NCI-H524 treated with DMSO at 0.1 percent for 48 hours (cell line): ENCODE measurements at regions not wholly inside any gene's neighbourhood (a gene's known extent, or its start where the extent isn't known, plus 50 kb on each side); places are given as distances from the start of the nearest gene placed in this dataset.
"Not testable (repeated sequence)": the region's sequence is repeated elsewhere in the genome, so short reads cannot be mapped to it uniquely, and the experiment has no call there.

Experiments used
- DNase-seq: peaks from one replicate; lab custom pipeline; 2025; lab: John Stamatoyannopoulos, UW

DNA sequence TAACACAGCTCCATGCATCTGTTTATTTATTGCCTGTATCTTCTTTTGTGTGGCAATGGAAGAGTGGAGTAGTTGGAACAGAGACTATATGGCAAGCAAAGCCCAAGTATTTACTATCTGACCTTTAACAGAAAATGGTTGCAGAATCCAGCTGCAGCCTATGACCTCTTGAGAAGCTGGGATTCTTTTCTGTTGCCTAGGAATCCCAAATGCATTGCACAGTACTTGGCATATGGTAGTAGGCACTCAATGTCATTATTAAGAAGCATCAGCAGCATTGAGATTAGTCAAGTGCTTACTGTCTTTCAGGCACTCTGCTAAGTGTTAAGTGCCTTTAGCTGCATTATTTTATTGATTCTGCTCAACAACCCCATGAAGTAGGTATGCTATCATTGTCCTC lies 331.6 kb downstream of the CCDC85A start:
- DNase-seq, result peak; percentile 98

DNA sequence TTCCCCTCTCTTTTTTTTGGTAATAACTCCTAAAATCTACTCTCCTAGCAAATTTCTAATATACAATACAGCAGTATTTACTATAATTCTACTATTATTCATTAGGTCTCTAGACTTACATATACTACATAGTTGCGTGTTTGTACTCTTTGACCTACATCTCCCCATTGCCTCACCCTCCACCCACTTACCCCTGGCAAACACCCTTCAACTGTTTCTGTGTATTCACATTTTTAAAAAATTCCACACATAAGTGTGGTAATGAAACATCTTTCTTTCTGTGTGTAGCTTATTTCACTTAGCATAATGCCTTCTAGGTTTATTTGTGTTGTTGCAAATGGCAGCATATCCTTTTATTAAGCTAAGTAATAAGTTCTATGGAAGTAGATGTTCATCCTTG lies 336.0 kb downstream of the CCDC85A start:
- no peak for DNase-seq

DNA sequence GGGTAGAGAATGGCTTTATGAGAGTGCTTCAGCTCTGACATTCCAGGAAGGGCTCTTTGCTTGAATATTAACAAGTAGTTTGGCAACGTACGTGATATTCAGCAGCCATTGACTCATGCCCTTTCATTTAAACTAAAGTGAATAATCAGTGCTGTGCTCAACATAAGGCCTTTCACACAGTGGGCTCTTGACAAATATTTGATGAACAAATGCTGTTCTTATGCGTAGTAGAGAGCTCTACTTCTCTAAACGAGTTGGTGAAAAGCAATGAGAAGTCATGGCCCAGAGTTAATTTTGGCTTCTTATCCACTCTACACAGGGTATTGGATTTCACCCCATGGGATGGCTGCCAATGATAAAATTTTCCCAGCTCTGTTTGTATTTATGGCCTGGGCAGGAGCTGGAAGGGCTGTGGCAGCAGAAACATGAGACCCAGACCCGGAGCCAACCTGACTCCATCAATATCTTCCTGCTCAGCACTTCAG lies 338.9 kb downstream of the CCDC85A start:
- peak; percentile 62 for DNase-seq

DNA sequence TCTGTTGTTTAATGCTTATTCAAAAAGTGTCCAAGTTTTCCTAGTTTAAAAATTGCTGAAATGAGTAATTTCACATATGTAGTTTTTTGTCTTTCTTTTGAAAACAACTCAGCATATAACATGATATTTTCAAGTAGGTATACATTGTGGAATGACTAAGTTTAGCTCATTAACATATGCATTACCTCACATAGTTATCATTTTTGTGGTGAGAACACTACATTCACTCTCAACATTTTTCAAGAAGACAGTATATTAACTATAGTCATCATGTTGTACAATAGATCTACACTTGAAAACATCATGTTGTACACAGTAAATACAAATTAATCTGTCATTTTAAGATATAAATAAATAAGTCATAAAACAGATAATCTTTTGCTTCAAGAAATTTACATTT lies 340.0 kb downstream of the CCDC85A start:
- DNase-seq, result no peak

DNA sequence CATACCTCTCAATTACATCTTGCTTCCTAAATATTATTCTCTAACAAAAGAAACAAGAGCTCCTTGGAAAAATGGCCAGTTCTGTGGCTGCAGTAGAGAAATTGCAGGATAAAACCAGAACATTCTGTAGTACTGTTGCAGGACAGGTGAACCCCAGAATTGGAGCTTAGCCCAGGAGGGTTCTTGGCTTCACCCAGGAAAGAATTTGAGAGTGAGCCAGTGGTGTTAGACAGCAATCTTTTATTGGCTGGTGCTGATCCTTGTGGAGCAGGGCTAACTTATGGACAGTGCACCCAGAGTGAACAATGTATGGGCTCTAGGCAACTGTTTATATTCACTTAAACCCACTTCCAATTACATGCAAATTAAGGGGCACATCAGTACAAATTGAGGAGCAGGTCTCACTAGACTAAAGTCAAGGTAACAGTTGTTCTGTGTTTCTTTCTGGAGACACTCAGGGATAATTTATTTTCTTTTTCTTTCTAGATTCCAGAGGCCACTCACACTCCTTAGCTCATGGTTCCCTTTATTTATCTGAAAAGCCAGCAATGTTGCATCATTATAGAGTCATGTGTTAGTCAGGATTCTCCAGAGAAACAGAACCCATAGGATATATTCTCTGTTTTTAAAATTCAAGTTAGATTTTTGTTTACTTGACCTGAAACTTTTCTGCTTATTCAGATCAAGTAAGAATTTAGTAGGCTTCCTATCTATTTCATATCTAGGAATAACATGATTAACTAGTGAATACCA lies 348.1 kb downstream of the CCDC85A start:
- DNase-seq, result peak; percentile 4

DNA sequence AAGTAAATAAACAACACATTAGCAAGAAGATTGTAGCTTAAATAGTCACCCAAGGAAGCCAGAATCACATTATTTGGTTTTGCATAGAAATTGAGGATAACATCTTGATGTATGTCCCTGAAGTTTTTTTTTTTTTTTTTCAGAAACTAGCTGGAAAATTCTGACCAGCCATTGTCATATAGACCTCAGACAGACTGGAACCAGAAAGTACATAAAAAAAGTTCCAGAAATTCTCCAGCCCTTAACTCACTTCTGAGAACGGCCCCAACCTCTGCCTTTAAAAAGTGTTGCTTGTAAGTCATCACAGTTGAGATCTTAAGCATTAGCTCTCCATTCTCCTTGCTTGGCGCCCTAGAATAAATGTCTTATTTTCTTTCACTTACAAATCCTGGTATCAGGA lies 350.5 kb downstream of the CCDC85A start:
- no peak for DNase-seq

DNA sequence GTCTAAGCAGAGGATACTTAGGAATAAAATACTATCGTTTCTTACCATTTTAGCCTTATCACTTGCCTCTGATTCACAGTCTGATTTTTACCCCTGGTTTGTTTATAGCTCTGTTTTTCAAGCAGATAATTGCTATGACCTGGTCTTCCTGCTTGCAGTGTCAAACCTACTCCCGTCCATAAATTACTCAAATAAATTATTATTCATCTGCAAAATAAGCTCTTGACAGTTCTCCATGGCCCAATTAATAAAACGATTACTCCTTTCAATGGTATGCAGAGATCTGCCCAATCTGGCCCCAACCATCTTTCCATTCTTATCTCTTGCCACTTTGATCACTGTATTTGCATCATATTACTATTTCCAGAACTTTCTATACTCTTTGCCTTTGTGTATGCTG lies 354.0 kb downstream of the CCDC85A start:
- DNase-seq, result no peak

DNA sequence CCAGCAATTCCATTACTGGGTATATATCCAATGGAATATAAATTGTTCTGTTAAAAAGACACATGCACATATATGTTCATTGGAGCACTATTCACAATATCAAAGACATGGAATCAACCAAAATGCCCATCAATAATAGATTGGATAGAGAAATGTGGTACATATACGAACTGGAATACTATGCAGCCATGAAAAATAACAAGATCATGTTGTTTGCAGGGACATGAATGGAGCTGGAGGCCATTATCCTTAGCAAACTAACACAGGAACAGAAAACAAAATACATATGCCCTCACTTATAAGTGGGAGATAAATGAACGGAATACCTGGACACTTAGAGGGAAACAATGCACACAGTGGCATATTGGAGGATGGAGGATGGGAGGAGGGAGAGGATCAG lies 355.8 kb downstream of the CCDC85A start:
- no peak for DNase-seq

DNA sequence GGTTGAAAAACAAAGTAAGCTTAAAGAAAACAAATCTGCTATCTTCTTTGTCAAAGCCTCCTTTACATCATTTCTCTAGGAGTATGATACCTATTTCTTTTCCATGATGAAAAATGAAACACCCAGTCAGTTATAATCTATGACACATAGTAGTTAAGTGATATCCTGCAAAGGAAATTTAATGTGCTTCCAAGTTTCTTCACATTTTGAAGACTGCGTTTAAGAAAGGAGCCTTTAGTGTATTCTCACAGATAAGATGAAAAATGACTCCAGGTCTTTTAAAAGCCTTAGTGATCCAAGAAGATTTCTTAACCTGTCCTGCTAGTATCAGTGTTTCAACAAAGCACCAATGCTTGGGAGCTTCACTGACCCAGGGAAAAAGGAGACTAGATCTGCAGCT lies 356.7 kb downstream of the CCDC85A start:
- DNase-seq, result no peak

DNA sequence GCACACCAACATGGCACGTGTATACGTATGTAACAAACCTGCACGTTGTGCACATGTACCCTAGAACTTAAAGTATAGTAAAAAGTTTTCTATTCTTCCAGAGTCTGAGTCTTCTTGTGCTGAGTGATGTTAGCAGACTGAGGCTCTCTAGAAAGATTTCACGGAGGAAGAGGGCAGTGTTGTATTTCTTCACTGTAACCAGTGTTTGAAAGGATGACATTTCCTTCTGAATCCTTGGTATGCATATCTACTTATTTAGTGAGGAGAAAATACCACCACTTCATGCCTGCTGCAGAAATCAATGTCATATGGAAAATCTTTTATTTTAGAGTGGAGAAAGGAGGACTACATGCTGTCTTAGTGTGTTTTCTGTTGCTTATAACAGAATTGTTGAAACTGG lies 357.1 kb downstream of the CCDC85A start:
- DNase-seq, result no peak

DNA sequence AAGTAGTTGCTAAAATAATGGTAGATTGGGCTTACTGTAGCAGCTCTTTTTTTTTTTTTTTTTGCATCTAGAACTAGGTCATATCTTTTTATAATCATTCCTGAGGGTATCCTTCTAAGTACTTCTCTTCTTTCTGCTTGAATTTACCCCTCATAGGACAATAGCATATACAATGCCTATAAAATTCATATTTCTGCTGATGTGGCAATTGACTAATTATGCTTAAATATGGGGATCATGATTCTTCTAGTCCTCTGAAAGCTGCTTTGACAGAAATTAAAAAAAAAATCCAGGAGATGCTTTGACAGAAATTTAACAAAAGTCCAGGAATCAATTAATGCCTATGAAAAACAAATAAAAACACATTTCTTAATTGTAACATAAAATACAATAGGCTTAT lies 358.4 kb downstream of the CCDC85A start:
- no peak for DNase-seq

DNA sequence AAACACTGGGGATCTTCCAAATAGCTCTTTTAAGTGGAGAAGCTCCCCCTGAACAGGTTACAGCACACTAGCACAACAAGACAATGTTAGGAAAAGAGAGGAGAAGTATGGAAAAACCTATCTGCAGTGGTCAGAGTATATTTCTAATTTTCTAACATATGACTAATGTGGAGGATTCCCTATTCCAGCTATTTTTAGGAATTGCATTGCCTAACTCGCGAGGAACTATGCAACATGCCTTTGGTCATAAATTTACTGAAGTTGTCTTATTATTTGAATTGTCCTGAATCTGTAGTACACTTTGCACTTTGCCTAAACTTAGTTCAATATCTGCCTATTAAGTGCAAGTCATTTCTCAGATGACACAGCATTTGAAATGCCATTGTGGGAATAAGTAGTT lies 381.4 kb downstream of the CCDC85A start:
- no peak for DNase-seq

DNA sequence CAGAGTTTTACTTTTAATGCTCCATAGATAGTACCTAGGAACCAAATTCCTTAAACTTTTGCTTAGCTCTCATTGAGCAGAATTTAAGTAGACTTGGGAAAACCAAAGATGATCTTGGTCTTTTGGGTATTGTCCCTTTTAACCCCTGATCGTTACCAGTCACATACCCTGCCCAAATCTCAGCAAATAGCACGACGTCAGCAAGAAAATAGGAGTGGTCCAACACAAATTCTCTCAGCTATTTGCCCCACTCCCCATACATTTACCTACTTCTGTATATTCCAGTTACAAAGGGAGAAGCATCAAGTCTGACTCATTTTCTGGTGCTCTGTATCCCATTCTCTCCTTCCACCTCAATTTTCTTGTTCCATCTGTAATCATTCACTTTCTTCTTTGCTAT lies 387.3 kb downstream of the CCDC85A start:
- DNase-seq, result no peak

DNA sequence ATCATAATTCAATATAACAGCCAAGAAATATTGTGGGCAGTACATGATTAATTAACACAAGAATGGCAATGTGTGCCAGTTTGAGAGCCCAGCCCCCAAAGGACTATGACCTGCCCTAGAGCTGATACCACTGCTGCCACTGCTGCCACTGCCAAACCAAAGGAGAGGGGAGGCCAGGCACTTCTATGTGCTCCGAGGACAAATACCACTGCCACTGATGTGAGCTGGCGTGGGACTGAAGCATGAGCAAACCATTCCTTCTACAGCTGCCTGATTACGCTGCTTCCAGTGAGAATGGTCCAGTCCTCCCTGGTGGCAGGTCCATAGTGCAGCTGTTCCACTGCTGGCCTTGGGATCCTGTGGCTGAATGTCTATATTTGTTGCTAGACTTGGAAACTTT lies 392.2 kb downstream of the CCDC85A start:
- no peak for DNase-seq

DNA sequence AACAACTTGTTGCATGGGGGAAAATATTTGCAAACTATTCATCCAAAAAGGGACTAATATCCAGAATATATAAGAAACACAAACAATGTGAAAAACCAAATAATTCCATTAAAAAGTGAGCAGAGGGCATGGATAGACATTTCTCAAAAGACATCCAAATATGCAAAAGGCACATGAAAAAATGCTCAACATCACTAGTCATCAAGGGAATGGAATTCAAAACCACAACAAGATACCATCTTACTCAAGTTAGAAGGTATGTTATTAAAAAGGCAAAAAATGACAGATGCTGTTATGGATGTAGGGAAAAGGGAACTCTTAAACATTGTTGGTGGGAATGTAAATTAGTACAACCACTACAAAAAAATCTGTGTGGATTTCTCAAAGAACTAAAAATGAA lies 396.5 kb downstream of the CCDC85A start:
- DNase-seq, result no peak

DNA sequence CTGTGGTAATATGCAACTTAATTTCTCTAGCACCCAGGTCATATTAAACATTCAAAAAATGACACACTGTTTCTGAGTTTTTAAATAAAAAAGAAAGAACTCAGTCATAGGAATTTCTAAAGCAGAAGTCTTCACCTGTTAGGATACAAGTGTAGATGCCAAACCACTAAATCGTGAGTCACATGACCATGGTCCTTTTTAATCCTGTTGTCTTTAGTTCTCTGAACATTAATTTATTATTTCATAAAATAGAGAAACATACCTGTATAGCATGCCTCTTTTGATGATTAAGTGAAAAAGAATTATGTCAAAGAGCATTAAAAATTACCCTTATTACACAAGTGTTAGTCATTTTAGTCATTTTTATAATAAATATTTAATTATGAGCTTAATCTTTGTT lies 398.8 kb downstream of the CCDC85A start:
- DNase-seq, result no peak

DNA sequence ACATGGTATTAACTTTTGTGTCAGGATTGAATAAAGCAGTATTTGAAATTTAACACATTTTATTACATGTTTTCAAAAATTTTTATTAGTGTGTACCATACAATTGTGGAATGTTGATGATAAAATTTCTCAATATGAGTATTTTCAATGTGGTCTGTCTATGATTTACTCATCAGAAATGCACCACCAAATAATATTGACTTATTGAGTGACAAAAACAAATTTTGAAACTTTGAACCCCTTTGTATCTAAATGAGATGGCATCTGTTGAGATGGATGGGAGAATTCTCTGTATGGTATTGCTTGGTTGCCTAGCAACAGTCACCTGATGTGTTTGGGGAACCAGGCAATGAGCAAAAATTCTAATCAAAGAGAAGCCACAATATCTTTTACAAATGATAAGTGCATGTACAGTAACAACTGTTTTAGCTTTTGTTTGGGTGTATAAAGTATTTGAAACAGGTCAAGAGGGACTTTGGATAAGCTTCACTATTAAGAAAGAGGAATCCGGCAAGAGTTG lies 400.1 kb downstream of the CCDC85A start:
- DNase-seq, result no peak

DNA sequence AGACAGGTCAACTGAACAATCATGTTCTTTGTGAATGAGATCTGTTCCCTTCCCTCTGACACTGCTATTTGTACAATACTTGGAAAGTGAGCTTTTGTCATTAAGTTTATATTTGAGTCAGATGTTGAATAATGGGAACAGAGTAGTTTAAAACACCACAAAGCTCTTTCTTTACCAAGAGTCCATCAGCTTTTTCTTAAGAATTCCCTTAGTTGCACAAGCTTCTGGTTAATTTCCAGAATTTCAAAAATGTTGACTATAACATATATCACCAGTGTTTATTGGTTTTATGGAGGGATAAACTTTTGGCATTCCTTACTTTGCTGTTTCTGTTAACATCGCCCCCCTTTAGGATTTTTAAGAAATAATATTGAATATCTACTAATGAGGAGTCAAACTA lies 403.7 kb downstream of the CCDC85A start:
- no peak for DNase-seq

DNA sequence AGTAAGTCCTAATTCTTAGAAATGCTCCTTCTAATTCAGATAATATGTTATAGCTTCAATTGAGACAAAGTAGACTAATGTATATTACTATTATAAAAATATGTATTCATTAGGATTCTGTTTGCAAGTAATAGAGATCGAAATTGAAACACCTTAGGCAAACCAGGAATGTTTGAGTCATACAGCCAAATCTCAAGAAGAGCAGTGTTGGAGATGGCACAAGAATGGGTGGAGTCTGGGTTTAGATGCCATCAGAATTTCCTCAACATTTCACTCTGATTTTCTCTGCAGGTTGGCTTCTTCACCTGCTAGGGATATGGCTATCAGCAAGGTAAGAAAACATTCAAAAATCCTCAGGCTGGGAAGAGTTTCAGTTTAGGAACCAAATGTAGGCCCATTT lies 405.4 kb downstream of the CCDC85A start:
- DNase-seq, result no peak

DNA sequence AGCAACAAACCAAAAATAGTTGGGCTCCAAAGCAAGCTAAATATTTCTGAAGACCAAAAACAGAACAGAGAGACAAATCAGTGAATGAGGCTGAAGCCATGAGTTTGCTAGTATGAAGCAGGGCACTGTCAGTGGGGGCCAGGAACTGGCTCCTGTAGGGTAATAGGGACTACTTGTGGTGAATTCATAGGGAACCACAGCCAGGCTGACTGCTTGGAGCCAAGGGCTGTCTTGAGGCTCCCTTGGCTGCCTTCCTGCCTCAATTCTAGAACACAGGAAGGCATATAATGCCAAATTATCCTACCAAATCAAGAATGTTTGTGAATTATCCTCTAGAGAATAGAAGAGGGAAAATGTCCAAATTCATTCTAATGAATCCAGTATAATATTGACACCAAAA lies 406.0 kb downstream of the CCDC85A start:
- DNase-seq, result no peak

DNA sequence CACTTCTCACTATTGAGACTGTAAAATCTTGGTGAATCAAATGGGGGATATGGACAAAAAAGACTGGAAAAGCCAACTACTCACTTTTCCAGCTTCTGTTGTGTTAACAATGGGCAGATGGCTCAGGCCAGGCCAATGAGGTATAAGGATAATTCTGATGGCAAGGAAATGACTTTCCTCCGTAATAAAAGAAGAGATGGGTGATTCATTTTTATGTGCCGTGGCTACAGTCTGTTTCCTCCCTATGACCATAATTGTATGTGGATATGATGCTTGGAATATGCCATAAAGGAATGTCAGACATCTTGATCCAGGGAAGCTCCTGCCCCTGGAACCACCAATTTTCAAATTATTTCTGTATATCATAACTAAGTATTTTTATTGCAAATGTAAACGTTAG lies 406.8 kb downstream of the CCDC85A start:
- no peak for DNase-seq

DNA sequence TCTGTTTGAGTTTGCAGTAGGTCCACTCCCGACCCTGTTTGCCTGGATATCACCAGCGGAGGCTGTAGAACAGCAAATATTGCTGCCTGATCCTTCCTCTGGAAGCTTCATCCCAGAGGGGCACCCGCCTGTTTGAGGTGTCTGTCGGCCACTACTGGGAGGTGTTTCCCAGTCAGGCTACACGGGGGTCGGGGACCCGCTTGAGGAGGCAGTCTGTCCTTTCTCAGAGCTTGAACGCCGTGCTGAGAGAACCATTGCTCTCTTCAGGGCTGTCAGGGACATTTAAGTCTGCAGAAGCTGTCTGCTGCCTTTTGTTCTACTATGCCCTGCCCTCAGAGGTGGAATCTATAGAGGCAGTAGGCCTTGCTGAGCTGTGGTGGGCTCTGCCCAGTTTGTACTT lies 422.3 kb downstream of the CCDC85A start:
- not testable (repeated sequence) for DNase-seq

DNA sequence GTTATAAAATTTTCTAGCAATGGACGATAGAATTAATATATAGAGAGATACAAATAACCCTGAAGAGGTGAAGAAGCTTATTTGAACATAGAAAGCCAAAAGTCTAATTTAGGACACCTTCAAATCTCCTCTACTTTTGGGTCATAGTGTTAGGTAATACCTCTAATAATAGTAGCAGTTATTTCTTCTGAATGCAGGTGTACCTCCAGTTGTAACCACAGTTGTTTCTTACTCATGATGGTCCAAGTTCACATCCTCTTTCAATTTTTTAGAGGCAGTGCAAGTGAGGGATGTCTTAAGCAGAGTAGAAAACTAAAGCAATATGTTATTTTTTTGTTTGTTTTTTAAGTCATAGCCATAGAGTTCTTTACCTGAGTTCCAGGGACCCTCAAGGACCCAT lies 429.5 kb downstream of the CCDC85A start:
- DNase-seq, result no peak

DNA sequence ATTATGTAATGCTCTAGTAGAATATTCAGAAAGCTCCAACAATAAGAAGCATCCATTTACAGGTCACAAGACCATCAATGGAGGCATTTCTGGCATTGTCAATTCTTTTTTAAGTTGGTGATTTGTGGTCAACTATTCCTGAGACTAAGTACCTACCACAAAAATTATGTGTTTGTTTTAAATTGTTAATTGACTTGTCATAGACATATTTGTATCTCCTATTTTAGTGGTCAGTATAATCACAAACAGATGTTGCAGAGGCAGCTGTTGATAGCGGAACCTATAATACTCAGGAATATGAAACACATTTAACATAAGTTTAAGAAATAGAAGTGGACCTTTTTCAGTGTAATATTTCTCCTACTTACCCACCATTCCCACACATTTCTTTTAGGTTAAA lies 430.1 kb downstream of the CCDC85A start:
- no peak for DNase-seq
